ENCODE measurements at regions not wholly inside any gene's neighbourhood (a gene's known extent, or its start where the extent isn't known, plus 50 kb on each side); places are given as distances from the start of the nearest gene placed in this dataset.
A peak's percentile ranks its signal among the peaks of the same experiment; 100 is the strongest.

DNA sequence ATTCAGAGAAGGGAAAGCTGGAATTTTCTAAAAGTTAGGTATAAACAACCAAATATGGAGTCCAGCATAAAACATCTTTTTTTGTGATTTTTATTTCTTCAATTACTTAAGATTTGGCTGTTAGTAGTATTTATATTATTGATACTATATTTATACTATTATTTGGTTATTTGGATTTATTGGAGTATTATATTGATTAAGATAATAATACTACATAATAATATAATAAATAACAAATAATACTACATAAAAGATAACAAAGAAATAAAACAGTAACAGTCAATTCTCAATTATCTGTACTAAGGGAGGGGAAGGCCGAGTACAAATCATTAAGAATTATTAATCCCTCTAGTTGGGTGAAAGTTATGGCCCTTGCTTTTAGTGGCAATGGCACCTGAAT lies 66.0 kb upstream of the IRF2 start:
- Histone ChIP-seq H3K36me3 (ENCODE audit: insufficient read depth, low read length) (no peaks in the 10 kb centered on the region), H3K4me3 (ENCODE audit: low read length) (no peak overlapping the region), H3K9ac (ENCODE audit: low read depth, low read length) (no peak overlapping the region), H3K4me2 (ENCODE audit: low read length) (no peak overlapping the region), H3K4me1 (ENCODE audit: control insufficient read depth, insufficient read depth, low read length) (peaks cover 11% of the 10 kb centered on the region), H3K27me3 (ENCODE audit: control insufficient read depth, insufficient read depth, low read length) (no peaks in the 10 kb centered on the region), H3K9me3 (replicated peaks; ENCODE audit: low read length) (no peaks in the 10 kb centered on the region)

- Histone ChIP-seq H3K27me3 (ENCODE audit: control insufficient read depth, insufficient read depth, low read length) (no peaks in the 10 kb centered on the region), H3K9ac (ENCODE audit: low read depth, low read length) (peak overlapping the region; percentile 94), H3K4me3 (ENCODE audit: low read length) (peak overlapping the region; percentile 79)
Observed at GRCh38 chr4:184538023-184538599, 63.8 kb upstream of the IRF2 start.

GRCh38 chr4:184537269-184538022 lies 63.1 kb upstream of the IRF2 start:
- Histone ChIP-seq H3K4me1 (ENCODE audit: control insufficient read depth, insufficient read depth, low read length) (peaks cover 15% of the 10 kb centered on the region), H3K4me3 (ENCODE audit: low read length) (peak overlapping the region; percentile 79), H3K36me3 (ENCODE audit: insufficient read depth, low read length) (no peaks in the 10 kb centered on the region), H3K9ac (ENCODE audit: low read depth, low read length) (peak overlapping the region; percentile 94), H3K27me3 (ENCODE audit: control insufficient read depth, insufficient read depth, low read length) (no peaks in the 10 kb centered on the region), H3K4me2 (ENCODE audit: low read length) (peak overlapping the region; percentile 90), H3K9me3 (replicated peaks; ENCODE audit: low read length) (no peaks in the 10 kb centered on the region)

More at GRCh38 chr4:184538023-184538599, 63.8 kb upstream of the IRF2 start:
- Histone ChIP-seq H3K4me2 (ENCODE audit: low read length) (peak overlapping the region; percentile 90), H3K36me3 (ENCODE audit: insufficient read depth, low read length) (no peaks in the 10 kb centered on the region), H3K9me3 (replicated peaks; ENCODE audit: low read length) (no peaks in the 10 kb centered on the region), H3K4me1 (ENCODE audit: control insufficient read depth, insufficient read depth, low read length) (peaks cover 15% of the 10 kb centered on the region)

- Histone ChIP-seq H3K9ac (ENCODE audit: low read depth, low read length) (peak overlapping the region; percentile 94), H3K4me3 (ENCODE audit: low read length) (peak overlapping the region; percentile 79), H3K4me1 (ENCODE audit: control insufficient read depth, insufficient read depth, low read length) (peaks cover 15% of the 10 kb centered on the region), H3K4me2 (ENCODE audit: low read length) (peak overlapping the region; percentile 90), H3K36me3 (ENCODE audit: insufficient read depth, low read length) (no peaks in the 10 kb centered on the region), H3K9me3 (replicated peaks; ENCODE audit: low read length) (no peaks in the 10 kb centered on the region), H3K27me3 (ENCODE audit: control insufficient read depth, insufficient read depth, low read length) (no peaks in the 10 kb centered on the region)
Observed at GRCh38 chr4:184536881-184537248, 62.5 kb upstream of the IRF2 start.

GRCh38 chr4:184536065-184536880 lies 61.9 kb upstream of the IRF2 start:
- peak overlapping the region; percentile 79 for H3K4me3 ChIP-seq (ENCODE audit: low read length)
- H3K4me1 ChIP-seq (ENCODE audit: control insufficient read depth, insufficient read depth, low read length), result peaks cover 15% of the 10 kb centered on the region
- no peaks in the 10 kb centered on the region for H3K36me3 ChIP-seq (ENCODE audit: insufficient read depth, low read length)
- H3K4me2 ChIP-seq (ENCODE audit: low read length), result peak overlapping the region; percentile 90
- no peaks in the 10 kb centered on the region for H3K27me3 ChIP-seq (ENCODE audit: control insufficient read depth, insufficient read depth, low read length)
- peak overlapping the region; percentile 94 for H3K9ac ChIP-seq (ENCODE audit: low read depth, low read length)
- no peaks in the 10 kb centered on the region for H3K9me3 ChIP-seq (replicated peaks; ENCODE audit: low read length)

- Histone ChIP-seq H3K36me3 (ENCODE audit: insufficient read depth, low read length) (no peaks in the 10 kb centered on the region), H3K4me1 (ENCODE audit: control insufficient read depth, insufficient read depth, low read length) (peaks cover 15% of the 10 kb centered on the region), H3K9ac (ENCODE audit: low read depth, low read length) (peak overlapping the region; percentile 65), H3K9me3 (replicated peaks; ENCODE audit: low read length) (no peaks in the 10 kb centered on the region), H3K27me3 (ENCODE audit: control insufficient read depth, insufficient read depth, low read length) (no peaks in the 10 kb centered on the region), H3K4me3 (ENCODE audit: low read length) (no peak overlapping the region), H3K4me2 (ENCODE audit: low read length) (no peak overlapping the region)
Observed at GRCh38 chr4:184534511-184535391, 60.4 kb upstream of the IRF2 start.

DNA sequence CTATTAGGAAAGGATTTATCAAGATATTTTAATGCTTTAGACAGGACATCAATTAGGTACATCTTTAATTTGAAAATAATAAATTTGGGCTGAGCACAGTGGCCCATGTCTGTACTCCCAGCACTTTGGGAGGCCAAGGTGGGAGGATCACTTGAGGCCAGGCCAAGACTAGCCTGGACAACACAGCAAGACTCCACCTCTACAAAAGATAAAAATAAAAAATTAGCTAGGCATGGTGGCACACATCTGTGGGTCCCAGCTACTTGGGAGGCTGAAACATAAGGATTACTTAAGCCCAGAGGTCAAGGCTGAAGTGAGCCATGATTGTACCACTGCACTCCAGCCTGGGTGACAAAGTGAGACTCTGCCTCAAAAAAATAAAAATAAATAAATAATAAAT lies 59.6 kb upstream of the IRF2 start:
- H3K9me3 ChIP-seq (replicated peaks; ENCODE audit: low read length), result no peaks in the 10 kb centered on the region
- peaks cover 15% of the 10 kb centered on the region for H3K4me1 ChIP-seq (ENCODE audit: control insufficient read depth, insufficient read depth, low read length)
- no peak overlapping the region for H3K4me2 ChIP-seq (ENCODE audit: low read length)
- no peaks in the 10 kb centered on the region for H3K27me3 ChIP-seq (ENCODE audit: control insufficient read depth, insufficient read depth, low read length)
- H3K9ac ChIP-seq (ENCODE audit: low read depth, low read length), result no peak overlapping the region
- no peaks in the 10 kb centered on the region for H3K36me3 ChIP-seq (ENCODE audit: insufficient read depth, low read length)
- no peak overlapping the region for H3K4me3 ChIP-seq (ENCODE audit: low read length)

DNA sequence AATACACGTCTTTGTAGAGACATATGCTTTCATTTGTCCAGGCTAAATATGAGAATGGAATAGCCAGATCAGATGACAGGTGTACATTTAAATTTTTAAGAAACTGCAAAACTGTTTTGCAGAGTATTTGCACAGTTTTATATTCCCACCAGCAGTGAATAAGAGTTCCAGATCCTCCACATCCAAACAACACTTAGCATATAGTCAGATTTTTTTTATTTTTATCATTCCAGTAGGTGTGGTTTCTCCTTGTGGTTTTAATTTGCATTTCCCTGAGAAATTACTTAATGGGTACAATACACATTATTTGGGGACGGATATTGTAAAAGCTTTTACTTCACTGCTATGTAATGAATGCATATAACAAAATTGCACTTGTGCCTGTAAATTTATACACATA lies 56.7 kb upstream of the IRF2 start:
- H3K4me3 ChIP-seq (ENCODE audit: low read length), result no peak overlapping the region
- H3K4me1 ChIP-seq (ENCODE audit: control insufficient read depth, insufficient read depth, low read length), result peaks cover 6% of the 10 kb centered on the region
- H3K9ac ChIP-seq (ENCODE audit: low read depth, low read length), result no peak overlapping the region
- H3K9me3 ChIP-seq (replicated peaks; ENCODE audit: low read length), result no peaks in the 10 kb centered on the region
- no peaks in the 10 kb centered on the region for H3K27me3 ChIP-seq (ENCODE audit: control insufficient read depth, insufficient read depth, low read length)
- H3K36me3 ChIP-seq (ENCODE audit: insufficient read depth, low read length), result no peaks in the 10 kb centered on the region
- no peak overlapping the region for H3K4me2 ChIP-seq (ENCODE audit: low read length)

DNA sequence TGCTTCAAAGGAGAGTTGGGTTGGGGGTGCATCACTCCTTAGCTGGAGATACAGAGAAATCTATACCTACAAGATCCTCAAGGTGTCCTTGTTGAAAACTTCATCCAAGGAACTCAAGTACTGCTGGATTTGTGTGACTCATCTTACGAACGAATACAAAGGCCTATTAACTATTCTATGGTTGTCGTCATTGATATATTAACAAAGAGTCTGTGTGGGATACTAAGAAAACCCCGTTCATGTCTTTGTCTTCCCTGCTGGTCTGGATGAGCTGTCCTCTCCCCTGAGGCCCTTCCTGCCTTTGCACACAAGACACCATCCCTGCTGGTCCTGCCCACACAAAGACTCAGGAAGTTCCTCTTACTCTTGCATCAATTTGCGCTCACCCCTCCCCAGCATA lies 54.9 kb upstream of the IRF2 start:
- Histone ChIP-seq H3K4me2 (ENCODE audit: low read length) (no peak overlapping the region), H3K4me1 (ENCODE audit: control insufficient read depth, insufficient read depth, low read length) (no peaks in the 10 kb centered on the region), H3K4me3 (ENCODE audit: low read length) (no peak overlapping the region), H3K9me3 (replicated peaks; ENCODE audit: low read length) (no peaks in the 10 kb centered on the region), H3K9ac (ENCODE audit: low read depth, low read length) (no peak overlapping the region), H3K27me3 (ENCODE audit: control insufficient read depth, insufficient read depth, low read length) (no peaks in the 10 kb centered on the region), H3K36me3 (ENCODE audit: insufficient read depth, low read length) (no peaks in the 10 kb centered on the region)

DNA sequence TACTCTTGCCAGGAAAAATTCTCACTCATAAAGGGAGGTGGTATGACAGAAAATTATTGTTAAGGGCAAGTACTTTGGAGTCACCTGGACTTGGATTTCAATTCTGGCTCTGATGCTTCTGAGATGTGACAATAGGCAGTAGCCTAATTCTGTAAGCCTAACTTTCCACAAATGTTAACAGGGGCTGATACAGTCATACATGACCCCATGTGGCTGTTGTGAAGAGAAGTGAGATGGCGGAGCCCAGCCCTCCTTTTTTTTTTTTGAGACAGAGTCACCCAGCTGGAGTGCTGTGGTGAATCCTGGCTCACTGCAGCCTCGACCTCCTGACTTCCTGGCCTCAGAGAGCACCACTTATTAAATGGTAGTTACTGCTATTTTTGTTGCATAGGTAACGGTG lies 54.4 kb upstream of the IRF2 start:
- Histone ChIP-seq H3K27me3 (ENCODE audit: control insufficient read depth, insufficient read depth, low read length) (no peaks in the 10 kb centered on the region), H3K4me2 (ENCODE audit: low read length) (no peak overlapping the region), H3K4me3 (ENCODE audit: low read length) (no peak overlapping the region), H3K4me1 (ENCODE audit: control insufficient read depth, insufficient read depth, low read length) (no peaks in the 10 kb centered on the region), H3K9ac (ENCODE audit: low read depth, low read length) (no peak overlapping the region), H3K9me3 (replicated peaks; ENCODE audit: low read length) (no peaks in the 10 kb centered on the region), H3K36me3 (ENCODE audit: insufficient read depth, low read length) (no peaks in the 10 kb centered on the region)

DNA sequence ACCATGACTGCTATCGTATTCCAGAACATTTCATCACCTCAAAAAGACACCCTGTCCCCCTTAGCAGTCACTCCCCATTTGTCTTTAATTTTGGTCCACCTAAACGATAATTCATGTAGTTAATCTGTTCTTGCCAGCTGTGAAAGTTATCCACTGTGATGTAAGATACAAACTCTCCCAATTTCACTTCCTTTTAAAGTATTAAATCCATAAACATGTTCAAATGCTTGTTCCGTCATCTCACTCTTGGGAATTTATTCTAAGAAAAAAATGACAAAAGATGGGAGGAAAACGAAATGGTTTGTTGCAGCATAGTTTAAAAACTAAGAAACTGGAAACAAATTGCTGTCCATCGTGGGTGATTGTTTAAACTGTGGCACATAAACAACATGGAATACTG lies 53.7 kb upstream of the IRF2 start:
- H3K4me1 ChIP-seq (ENCODE audit: control insufficient read depth, insufficient read depth, low read length), result no peaks in the 10 kb centered on the region

More for the DNA sequence above, 53.7 kb upstream of the IRF2 start:
- Histone ChIP-seq H3K36me3 (ENCODE audit: insufficient read depth, low read length) (no peaks in the 10 kb centered on the region), H3K4me2 (ENCODE audit: low read length) (no peak overlapping the region), H3K9ac (ENCODE audit: low read depth, low read length) (no peak overlapping the region), H3K27me3 (ENCODE audit: control insufficient read depth, insufficient read depth, low read length) (no peaks in the 10 kb centered on the region), H3K4me3 (ENCODE audit: low read length) (no peak overlapping the region), H3K9me3 (replicated peaks; ENCODE audit: low read length) (no peaks in the 10 kb centered on the region)
